Activated CD4-positive, alpha-beta T cell treated with anti-CD3 and anti-CD28 coated beads, Interleukin-2, Interleukin-4, amounts not matched to agents 100 ng/mL and 50 ng/mL, durations not matched to agents 16 hours and 8 hours (primary cell): ENCODE measurements at regions not wholly inside any gene's neighbourhood (a gene's known extent, or its start where the extent isn't known, plus 50 kb on each side); places are given as distances from the start of the nearest gene placed in this dataset.
"Not testable (repeated sequence)": the region's sequence is repeated elsewhere in the genome, so short reads cannot be mapped to it uniquely, and the experiment has no call there.

ENCODE experiments used
- DNase-seq: peaks from one replicate; pipeline ENCODE4 v3.0.0-alpha.2; 2020; ENCODE audit warnings: low spot score

- not testable (repeated sequence) for DNase-seq
Measured at GRCh38 chr6:57708061-57708460, 390.6 kb downstream of the PRIM2 start.

- not testable (repeated sequence) for DNase-seq
Measured at GRCh38 chr6:57722546-57722945, 405.1 kb downstream of the PRIM2 start.

- DNase-seq, result not testable (repeated sequence)
Measured at GRCh38 chr6:57723815-57724401, 406.5 kb downstream of the PRIM2 start.

GRCh38 chr6:57729407-57729806 lies 412.0 kb downstream of the PRIM2 start:
- DNase-seq, result not testable (repeated sequence)

GRCh38 chr6:57730726-57731125 lies 413.3 kb downstream of the PRIM2 start:
- DNase-seq, result not testable (repeated sequence)

GRCh38 chr6:57747716-57748115 lies 430.3 kb downstream of the PRIM2 start:
- not testable (repeated sequence) for DNase-seq

GRCh38 chr6:57759850-57760249 lies 442.4 kb downstream of the PRIM2 start:
- DNase-seq, result not testable (repeated sequence)

- not testable (repeated sequence) for DNase-seq
Measured at GRCh38 chr6:57792720-57793397, 475.4 kb downstream of the PRIM2 start.

- peak; percentile 3 for DNase-seq
Measured at GRCh38 chr6:57793398-57793762, 475.9 kb downstream of the PRIM2 start.

- peak; percentile 30 for DNase-seq
Measured at GRCh38 chr6:57799703-57800479, 482.5 kb downstream of the PRIM2 start.

- not testable (repeated sequence) for DNase-seq
Measured at GRCh38 chr6:57808581-57808980, 491.2 kb downstream of the PRIM2 start.

- DNase-seq, result not testable (repeated sequence)
Measured at GRCh38 chr6:57809454-57809853, 492.0 kb downstream of the PRIM2 start.

- DNase-seq, result not testable (repeated sequence)
Measured at GRCh38 chr6:57813271-57814075, 496.0 kb downstream of the PRIM2 start.

GRCh38 chr6:57815826-57816225 lies 498.4 kb downstream of the PRIM2 start:
- not testable (repeated sequence) for DNase-seq

- DNase-seq, result not testable (repeated sequence)
Measured at GRCh38 chr6:57821325-57821724, 503.9 kb downstream of the PRIM2 start.

GRCh38 chr6:57822448-57822847 lies 505.0 kb downstream of the PRIM2 start:
- not testable (repeated sequence) for DNase-seq

GRCh38 chr6:57822896-57823358 lies 505.5 kb downstream of the PRIM2 start:
- DNase-seq, result no peak

GRCh38 chr6:57837622-57838209 lies 520.3 kb downstream of the PRIM2 start:
- DNase-seq, result not testable (repeated sequence)

- not testable (repeated sequence) for DNase-seq
Measured at GRCh38 chr6:57841551-57841950, 524.1 kb downstream of the PRIM2 start.

GRCh38 chr6:57853745-57854407 lies 536.4 kb downstream of the PRIM2 start:
- DNase-seq, result not testable (repeated sequence)
